NCI-H2081 (cell line): ENCODE measurements at regions not wholly inside any gene's neighbourhood (a gene's known extent, or its start where the extent isn't known, plus 50 kb on each side); places are given as distances from the start of the nearest gene placed in this dataset.
"Not testable (repeated sequence)": the region's sequence is repeated elsewhere in the genome, so short reads cannot be mapped to it uniquely, and the experiment has no call there.

Experiments used
- DNase-seq, 2 experiments: peaks; one replicate each; lab custom pipeline; 2025; lab: John Stamatoyannopoulos, UW

DNA sequence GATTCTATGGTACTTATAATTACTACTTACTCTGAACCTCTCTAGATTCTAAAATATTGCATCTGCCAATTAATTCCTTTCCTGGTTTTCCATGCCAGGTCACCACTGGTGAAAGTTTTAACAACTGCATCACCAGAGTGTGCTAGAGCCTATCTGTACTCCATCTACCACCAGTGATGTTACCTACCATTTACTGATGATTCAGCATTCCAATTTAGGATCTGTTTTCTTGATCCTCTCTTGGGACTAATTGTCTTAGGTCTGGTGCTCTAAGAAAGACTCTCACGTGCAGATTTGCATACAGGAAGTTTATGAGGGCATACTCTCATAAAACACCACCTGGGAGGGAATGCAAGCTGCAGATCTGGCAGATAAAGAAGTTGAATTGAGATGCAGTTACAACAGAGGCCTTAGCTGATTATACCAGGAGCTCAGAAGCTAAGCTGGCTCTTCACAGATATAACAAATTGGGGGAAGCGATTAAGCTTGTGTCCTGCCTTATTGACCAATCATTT lies 347.6 kb upstream of the VRK2 start:
- DNase-seq: no peak

DNA sequence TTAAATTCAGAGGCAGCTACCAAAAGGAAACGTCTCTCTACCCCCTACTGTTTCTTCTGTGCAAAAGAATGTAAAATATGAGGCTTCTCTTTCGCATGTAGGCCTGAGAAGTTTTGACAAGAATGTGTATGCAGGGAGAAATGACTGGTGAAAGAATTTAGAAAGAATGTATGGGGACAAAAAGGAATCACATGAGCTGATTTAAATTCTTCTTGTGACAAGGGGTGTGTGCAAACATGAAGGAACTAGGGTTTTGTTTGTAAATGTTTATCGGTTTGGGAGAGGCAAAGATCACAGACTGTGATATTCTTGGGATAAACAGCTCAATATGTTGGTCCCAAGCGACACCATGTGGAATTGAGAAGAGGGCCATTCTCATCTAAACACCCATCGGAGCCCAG lies 345.2 kb upstream of the VRK2 start:
- no peak for DNase-seq

DNA sequence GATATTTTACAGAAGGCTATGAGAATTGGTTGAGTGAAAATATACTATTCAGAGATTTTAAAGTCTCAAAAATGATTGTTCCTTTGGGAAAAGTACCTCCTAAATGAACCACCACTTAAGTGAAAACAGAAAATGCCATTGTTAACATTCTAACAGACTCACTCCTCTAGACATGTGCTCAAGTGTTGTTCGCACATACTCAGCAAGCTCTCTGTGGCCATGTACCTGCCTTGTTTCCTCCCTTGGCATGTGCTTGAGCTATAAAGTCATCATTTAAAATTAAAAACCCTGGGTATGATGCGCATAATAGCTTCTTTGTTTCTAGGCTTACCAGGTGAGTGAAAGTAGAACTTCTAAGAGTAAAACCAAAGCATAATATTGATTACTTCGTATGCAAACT lies 343.2 kb upstream of the VRK2 start:
- DNase-seq: no peak

DNA sequence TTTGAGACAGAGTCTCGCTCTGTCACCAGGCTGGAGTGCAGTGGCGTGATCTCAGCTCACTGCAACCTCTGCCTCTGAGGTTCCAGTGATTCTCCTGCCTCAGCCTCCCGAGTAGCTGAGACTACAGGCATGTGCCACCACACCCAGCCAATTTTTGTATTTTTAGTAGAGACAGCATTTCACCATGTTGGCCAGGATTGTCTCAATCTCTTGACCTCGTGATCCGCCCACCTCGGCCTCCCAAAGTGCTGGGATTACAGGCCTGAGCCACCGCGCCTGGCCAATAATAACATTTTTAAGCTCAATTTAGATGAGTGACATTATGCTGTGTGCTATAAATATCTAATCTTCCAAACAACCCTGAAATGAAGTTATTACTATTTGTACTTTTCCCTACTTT lies 338.8 kb upstream of the VRK2 start:
- DNase-seq: not testable (repeated sequence)

DNA sequence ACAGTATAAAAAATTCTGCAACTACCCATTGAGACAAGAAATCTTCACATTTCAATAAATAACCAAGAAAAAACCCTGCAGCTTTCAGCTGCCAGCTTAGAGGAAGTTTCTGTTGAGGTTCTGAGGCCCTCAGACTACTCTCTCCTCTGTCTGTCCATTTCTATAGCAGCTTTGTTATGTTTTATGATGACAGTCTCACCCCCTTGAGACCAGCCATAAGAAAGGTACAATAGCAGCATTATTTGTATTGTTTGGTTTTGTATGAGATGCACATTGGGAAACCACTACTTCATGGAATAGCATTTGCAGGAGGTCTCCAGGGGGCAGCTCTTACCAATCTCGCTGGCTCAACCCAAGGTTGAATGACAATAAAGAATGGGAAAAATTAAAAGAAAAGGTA lies 334.6 kb upstream of the VRK2 start:
- DNase-seq: no peak

DNA sequence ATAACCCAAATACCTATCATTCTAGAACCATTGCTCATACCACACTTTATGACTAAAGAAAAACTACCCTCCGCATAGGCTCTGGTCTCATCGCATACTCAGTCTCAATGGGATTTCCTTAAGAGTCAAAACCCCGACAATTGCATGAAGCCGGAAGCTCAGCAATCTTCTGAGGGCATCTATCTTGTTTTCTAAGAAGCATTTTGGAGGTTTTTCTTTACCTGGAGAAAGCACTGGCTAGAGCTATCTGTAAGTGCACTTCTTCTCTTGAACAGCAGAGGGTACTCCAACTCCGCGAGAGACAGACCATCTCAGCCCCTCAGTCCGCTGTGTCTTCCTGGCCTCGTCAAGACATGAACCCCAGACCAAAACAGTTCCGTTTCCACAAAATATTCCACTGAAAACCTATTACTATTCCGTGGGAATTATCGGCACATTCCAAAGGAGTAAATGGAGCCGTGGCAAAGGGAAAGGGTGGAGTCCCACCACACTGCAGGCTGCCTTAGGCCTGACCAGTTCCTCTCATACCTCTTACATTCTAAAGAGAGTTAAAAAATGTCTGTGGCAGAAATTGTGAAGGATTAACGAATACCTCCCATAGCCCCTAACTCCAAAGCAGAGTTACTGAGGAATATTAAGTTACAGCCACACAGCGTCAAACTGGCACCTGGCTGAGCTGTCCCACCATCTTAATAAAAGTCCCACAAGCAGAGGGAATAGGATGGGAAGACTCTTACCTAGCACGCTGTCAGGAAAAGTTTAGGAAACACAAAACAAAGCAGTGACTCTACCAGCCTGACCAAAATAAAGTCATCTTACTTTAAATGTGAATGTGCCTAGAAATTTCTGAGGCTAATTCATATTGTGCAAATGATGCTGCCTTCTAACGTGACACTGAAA lies 325.6 kb upstream of the VRK2 start:
- peak; percentile 52 to 53 for DNase-seq

DNA sequence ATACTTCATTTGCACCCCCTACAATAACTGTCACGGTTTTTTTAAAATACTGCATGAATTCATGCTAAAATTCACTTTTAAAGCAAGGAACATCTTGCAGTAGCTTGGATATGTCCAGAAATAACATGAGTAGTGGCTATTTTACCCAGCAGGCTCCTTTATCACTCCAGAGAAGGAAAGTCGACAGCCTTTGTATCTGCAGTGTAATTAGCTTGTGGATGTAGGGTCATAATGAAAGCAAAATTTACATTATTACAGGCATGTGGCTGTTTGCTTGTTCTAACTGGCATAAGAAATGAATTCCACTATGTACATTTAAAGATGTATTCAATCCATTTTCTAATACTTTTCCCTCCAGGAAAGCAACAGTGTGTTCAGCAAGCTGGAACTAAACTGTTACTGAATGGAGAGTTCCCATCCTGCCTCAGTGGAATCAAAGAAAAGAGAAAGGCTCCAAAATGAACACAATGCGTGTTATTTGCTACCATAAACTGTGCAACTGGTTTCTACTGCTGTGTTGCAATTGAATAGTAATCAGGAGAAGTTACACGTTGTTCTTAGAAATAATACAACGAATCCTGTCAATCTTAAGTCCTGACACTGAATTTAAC lies 321.2 kb upstream of the VRK2 start:
- peak in 1 of 2 experiments; percentile 58 for DNase-seq

DNA sequence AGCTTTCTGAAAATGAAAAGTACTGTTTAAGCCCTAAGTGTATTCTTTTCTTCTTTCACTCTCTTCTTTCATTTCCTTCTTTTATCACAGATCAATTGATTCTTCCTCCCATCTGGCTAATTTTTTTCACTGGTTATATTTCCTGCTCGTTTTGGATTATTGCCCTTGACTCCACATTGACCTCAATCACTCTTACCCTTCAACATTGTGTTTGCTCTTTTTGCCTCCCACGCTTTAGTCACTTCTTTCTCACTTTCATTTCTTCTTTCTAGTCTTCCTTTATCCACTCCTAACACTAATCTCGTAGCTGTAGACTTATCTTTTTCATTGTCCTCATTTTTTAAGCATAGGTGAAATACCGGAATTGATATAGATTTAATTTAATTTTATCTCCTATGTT lies 320.3 kb upstream of the VRK2 start:
- DNase-seq: no peak

DNA sequence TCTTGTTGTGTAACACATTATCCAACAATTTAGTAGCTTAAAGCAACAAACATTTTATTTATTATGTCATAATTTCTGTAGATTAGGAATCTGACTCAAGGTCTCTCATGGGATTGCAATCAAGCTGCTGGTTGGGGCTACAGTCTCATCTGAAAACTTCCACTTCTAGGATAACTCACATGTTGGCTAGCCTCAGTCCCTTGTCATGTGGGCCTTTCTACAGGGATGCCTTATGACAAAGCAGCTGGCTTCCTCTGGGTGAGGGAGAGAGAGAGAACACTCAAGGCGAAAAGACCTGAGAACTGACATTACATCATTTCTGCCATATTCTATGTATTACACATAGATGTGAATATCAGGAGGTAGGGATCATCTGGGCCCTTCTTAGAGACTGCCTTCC lies 317.9 kb upstream of the VRK2 start:
- DNase-seq: no peak

DNA sequence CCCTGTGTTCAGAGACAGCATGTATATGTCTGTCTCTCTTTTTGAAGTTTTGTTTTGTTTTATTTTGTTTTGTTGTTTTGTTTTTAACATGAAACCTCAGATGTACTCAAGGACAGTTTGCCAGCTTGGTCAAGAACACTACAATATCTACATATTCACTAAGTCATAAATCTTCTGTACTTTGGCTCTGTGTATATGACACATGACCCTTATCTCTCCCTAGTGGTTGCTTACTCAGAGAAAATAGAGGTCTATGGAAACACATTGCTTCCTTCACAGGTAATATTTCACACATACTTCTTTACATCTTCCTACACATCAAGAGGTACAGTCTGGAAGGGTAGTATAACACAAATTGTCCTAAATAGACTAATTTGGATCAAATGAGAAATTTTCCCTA lies 312.6 kb upstream of the VRK2 start:
- no peak for DNase-seq

DNA sequence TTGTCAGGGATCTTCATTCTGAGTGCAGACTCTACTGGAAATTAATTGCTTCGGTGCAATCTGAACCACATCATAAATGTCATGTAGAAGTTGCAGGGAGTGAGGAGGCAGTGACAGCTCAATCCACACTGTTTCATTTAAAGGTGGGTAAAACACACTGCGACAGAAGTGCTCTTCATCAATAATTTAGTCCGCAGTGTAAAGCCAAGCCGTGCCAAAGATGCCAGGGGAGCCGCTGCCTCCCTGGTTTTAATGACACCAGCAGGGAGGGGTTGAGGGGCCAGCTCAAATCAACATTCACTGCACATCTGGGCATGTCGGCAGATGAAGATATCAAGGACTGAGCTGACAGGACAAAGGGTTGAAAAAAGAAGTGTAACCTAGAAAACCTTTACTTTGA lies 305.7 kb upstream of the VRK2 start:
- DNase-seq: peak in 1 of 2 experiments; percentile 30

DNA sequence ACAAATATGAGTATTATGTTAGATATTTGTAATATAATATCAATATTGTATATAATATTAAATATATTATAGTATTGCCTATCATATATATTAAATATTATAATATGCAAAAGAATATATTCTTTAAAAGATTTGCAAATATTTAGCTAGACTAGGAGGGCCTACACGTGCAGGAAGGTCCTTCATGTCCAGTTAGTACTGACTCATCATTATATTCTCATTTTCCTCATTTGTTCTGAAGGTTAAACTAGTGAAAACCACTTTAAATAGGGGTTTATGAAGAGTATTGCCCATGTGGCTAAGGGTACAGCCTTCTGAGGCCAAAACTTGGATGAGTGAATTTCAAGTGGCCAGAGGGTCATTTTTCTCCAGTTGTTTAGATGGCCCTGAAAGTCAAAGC lies 293.0 kb upstream of the VRK2 start:
- no peak for DNase-seq

DNA sequence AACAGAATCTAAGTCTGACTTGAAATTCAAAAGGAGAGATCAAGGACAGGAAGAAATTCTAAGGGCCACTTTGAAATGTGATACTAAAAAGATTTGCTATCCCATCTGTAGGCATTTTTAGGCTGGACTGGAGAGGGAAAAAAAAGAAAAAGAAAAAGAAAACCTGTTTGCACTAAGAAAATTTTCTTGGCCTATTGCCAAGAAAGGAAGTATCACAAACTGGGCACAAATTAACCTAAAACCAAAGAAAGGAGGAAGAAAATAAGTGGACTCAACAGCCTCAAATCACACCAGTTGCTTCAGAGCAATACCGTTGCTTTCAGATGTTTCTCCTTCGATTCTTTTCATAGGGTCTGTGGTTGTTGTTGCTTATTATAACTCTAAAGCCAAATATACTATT lies 287.9 kb upstream of the VRK2 start:
- DNase-seq: no peak

DNA sequence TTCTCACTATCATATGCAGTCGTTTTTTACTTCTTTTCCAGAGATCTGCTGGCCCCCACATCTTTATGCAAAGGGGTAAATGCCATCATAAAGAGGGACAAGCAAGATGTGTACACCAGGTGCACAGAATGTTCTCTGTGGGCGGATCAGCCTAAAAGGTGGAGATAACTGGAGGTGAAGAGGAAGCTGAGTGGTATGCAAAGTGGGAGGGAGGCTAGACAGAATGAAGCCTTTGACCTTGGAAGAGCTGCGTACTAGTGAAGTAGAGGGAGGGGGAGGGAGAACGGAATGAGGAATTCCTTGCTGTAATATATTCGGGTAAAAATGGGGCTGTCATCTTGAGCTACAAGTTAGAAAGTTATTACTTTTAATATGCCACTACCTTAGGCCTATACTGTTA lies 287.5 kb upstream of the VRK2 start:
- no peak for DNase-seq

DNA sequence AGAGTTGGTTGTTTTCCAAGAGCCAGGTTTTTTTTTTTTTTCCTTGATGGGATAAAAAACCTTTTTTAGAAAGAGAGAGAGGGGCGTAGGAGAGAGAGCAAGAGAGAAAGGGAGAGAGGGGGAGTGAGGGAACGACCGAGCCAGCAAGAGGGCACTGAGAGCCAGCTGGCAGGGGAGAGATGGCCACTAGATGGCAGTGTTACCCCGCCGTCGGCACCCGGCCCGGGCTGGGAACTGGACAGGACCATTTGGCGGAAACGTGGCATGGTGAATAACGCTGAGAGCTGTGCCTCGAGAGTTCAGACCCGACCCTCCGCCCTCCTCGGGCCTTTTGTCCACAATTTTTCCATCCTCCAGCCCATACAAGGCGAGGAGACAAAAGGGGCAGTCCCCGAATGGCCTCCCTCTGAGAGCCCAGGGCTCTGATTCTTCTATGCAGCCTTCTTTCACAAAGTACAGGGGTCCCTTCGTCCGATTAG lies 286.7 kb upstream of the VRK2 start:
- DNase-seq: peak; percentile 93 to 97

DNA sequence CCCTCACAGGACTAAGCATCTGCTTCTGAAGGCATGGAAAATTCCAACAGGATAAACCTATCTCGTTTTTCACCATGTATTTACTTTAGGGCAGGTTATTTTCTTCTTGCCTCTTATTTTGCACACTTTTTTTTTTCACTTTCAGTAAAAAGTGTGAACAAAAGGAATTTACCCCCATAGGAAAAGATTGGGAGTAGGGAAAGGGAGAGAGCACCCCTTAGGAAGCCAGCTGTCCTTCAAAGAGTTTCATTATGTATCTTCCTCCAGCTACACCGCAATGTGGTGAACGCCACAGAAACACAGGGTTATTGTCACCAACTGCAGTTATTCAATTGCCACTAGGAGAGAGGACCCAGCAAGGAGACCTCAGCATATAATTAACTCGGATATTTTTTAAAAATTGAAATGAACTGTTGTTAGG lies 286.2 kb upstream of the VRK2 start:
- DNase-seq: peak; percentile 17 to 68

DNA sequence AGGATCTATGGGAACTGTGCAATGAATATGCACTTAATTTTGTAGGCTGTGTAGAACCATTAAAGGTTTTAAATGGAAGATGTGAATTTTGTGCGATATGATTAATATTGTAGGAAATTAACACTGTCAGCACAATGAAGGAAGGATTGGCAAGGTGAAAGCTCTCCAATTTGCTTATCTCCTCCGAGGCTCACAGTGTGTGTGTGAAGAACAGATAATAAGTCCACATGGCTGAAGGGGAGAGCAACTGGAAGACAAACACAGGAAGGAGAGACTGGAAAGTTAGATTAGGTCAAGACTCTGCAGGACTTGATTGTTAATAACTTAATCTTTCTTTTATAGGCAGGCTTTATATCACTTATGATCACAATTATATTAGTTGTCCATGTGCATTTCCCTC lies 269.7 kb upstream of the VRK2 start:
- peak in 1 of 2 experiments; percentile 60 for DNase-seq

DNA sequence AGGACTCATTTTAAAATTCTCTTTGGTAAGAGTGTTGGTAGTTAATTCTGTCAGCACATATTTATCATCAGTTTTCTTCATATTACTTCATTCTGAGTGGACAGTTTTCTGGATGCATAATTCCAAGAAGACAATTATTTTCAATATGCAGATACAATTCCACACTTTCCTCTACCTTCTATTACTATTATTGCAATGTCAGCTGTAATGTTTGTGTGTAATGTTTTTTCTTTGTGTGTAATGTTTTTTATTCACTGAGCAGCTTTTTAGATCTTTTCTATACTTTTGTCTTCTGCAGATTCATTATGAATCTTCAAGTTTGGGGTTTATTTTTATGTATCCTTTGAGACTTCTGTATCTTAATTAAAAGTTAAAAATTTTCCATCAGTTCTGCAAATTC lies 264.0 kb upstream of the VRK2 start:
- no peak for DNase-seq

DNA sequence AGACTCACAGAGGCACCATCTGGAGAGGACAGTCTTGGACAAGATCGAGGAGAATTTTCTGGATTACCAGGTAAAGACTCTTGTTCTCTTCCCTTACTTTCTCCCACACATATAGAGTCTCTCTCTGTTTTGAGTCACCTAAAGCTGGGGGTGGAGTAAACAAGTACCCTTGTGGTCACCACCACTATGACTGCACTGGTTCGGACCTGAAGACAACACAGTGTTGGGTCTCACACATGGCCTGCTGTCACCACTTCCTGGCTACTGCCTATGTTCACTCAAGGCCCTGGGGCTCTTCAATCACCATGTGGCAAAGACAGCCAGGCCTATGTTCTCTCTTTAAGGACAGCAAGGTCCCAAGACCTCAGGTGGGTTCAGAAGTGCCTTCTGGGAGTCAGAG lies 253.3 kb upstream of the VRK2 start:
- no peak for DNase-seq

DNA sequence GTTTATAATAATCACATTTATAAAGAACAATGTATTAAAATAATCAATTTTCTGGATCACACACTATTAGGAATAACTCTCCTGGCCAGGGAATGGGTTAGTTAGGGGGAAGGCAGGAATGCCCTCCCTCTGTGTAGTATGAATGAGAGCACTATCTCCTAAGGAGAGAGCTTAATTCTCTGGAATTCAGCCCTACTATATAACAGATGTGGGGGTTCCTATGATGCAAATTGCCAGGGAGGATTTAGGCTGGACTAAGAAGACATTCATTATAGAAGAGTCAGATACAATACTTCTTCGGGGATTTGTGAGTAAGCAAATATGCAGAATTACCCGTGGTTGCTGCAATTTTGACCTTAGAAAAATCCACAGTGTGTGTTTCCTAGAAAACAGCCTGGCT lies 250.1 kb upstream of the VRK2 start:
- no peak for DNase-seq

DNA sequence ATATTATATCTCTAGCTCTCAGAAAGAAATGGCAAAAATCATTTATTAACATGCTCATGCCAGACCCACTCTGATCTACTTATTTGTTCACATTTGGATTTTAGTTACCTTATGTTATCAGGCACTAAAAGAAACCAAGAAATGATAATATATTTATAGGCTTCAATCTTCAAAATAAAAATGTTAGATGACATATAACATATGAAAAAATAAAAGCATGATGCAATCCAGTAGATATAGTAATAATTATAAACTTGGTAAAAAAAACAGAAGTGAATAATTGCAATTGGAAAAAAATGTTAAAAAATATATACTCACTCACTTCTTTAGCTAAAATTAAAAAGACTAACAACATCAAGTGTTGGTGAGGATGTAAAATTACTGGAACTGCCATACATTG lies 248.3 kb upstream of the VRK2 start:
- no peak for DNase-seq

DNA sequence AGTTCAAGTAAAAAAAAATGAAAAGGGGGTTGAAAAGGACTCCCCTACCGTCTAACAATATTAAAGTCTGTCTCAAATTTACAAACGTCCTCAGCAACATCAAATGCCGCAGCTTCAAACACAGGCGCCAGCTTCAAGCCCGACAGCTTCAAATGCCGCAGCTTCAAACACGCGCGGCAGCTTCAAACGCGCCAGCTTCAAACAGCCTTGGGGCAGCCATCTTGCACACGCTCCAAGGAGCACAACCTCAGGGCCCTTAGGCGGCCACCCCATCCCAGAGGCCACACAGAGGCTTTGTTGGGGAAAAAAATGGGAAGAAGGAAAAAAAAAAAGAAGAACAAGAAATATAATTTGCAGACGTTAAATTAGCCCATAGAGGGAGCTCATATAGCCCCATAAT lies 244.4 kb upstream of the VRK2 start:
- DNase-seq: no peak

DNA sequence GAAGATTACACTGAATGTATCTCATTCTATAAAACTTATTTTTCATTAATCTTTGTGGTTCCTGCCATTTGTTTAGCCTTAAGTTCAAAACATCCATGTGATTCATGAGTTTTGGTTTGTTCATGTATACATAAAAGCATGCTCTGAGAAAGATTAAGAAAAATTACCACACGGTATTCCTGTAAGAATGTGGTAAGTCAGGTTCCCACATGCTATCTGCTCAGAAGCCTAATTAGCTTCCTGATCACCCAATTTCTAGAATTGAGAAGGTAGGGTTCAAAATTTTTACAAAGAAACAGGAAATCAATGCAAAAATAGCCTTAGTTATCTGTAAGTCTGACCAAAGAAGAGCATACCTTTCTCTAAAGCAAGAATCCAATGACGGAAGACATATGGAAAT lies 241.6 kb upstream of the VRK2 start:
- no peak for DNase-seq
